22Rv1 (cell line): ENCODE measurements at regions not wholly inside any gene's neighbourhood (a gene's known extent, or its start where the extent isn't known, plus 50 kb on each side); places are given as distances from the start of the nearest gene placed in this dataset.

Experiments
- ZFX ChIP-seq: fragments of 450-650 bp; IDR thresholded peaks from 2 replicates; pipeline ENCODE4 v1.6.1; 2017; ENCODE audit warnings: antibody characterized with exemption, borderline replicate concordance
- TF ChIP-seq, protein P1 (sequence below): fragments of 450-650 bp; IDR thresholded peaks from 2 replicates; pipeline ENCODE4 v1.5.1; 2017; ENCODE audit warnings: mild to moderate bottlenecking

DNA sequence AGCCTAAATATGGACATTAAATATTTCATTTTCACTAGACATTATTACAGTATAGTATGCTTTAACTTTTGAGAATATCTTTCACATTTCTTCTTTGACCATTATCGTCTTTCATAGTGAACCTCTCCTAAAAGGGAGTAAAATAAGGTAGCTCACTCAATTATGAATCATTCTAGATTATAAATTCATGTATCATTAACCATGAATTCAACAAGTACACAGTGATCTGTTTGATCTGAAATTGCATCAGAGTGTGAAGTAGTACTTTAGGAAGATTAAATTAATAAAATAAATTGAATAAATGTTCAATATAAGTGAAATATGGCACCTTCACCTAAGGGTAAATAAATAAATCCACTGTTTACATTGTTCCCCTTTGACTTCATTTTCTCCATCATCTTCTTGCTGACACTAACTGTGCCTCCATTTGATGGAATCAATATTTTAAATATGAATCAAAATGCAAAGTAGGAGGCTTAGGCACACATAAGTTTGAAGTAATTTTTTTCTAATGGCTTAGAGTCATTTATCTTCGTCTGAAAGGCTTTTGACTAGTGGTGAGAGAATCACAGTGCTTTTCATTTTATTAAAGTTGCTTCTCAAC, 174.1 kb upstream of the MDFIC2 start:
- TF ChIP-seq, protein P1, sequence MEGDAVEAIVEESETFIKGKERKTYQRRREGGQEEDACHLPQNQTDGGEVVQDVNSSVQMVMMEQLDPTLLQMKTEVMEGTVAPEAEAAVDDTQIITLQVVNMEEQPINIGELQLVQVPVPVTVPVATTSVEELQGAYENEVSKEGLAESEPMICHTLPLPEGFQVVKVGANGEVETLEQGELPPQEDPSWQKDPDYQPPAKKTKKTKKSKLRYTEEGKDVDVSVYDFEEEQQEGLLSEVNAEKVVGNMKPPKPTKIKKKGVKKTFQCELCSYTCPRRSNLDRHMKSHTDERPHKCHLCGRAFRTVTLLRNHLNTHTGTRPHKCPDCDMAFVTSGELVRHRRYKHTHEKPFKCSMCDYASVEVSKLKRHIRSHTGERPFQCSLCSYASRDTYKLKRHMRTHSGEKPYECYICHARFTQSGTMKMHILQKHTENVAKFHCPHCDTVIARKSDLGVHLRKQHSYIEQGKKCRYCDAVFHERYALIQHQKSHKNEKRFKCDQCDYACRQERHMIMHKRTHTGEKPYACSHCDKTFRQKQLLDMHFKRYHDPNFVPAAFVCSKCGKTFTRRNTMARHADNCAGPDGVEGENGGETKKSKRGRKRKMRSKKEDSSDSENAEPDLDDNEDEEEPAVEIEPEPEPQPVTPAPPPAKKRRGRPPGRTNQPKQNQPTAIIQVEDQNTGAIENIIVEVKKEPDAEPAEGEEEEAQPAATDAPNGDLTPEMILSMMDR, result no peak
- no peak for TF ChIP-seq ZFX
